Endodermal cell (in vitro differentiated cells): ENCODE measurements at regions not wholly inside any gene's neighbourhood (a gene's known extent, or its start where the extent isn't known, plus 50 kb on each side); places are given as distances from the start of the nearest gene placed in this dataset.

Experiments used
- DNase-seq: peaks from one replicate; pipeline ENCODE4 v3.0.0-alpha.2; 2017
- H3K27ac ChIP-seq: 2 replicates; pipeline ENCODE4 v1.5.1; 2013; ENCODE audit warnings: mild to moderate bottlenecking, low read depth, low read length, moderate library complexity
- H3K27me3 ChIP-seq: 2 replicates; pipeline ENCODE4 v1.6.1; 2013; ENCODE audit warnings: mild to moderate bottlenecking, low read length, moderate library complexity; ENCODE audit not compliant: insufficient read depth, control insufficient read depth, poor library complexity, severe bottlenecking
- H3K36me3 ChIP-seq: 2 replicates; pipeline ENCODE4 v1.7.0; 2013; ENCODE audit warnings: mild to moderate bottlenecking, low read length, moderate library complexity; ENCODE audit not compliant: control insufficient read depth, insufficient read depth
- H3K4me1 ChIP-seq: one replicate; pipeline ENCODE4 v1.7.0; 2013; ENCODE audit warnings: low read length; ENCODE audit not compliant: control insufficient read depth, insufficient read depth
- H3K4me3 ChIP-seq: 2 replicates; pipeline ENCODE4 v1.5.1; 2013; ENCODE audit warnings: mild to moderate bottlenecking, low read length, moderate library complexity
- H3K9ac ChIP-seq: 2 replicates; pipeline ENCODE4 v1.6.1; 2013; ENCODE audit warnings: mild to moderate bottlenecking, low read length, moderate library complexity; ENCODE audit not compliant: poor library complexity, severe bottlenecking; ENCODE audit errors: extremely low read depth
- H3K9me3 ChIP-seq: 2 replicates; pipeline ENCODE4 v1.6.1; 2013; ENCODE audit warnings: mild to moderate bottlenecking, low read length, moderate library complexity; ENCODE audit not compliant: control insufficient read depth
- H3K27ac Mint-ChIP-seq: 2 replicates; pipeline ENCODE4 v1.8.0; 2020; ENCODE audit warnings: mixed read lengths
- H3K27me3 Mint-ChIP-seq: 2 replicates; pipeline ENCODE4 v1.8.0; 2021; ENCODE audit warnings: mild to moderate bottlenecking, mixed read lengths; ENCODE audit not compliant: insufficient read depth
- H3K36me3 Mint-ChIP-seq: 2 replicates; pipeline ENCODE4 v1.8.0; 2020; ENCODE audit warnings: low read depth, mixed read lengths
- H3K4me1 Mint-ChIP-seq: 2 replicates; pipeline ENCODE4 v1.8.0; 2020; ENCODE audit warnings: mixed read lengths
- H3K4me3 Mint-ChIP-seq: 2 replicates; pipeline ENCODE4 v1.8.0; 2020; ENCODE audit warnings: mild to moderate bottlenecking, moderate library complexity, mixed read lengths
- H3K9me3 Mint-ChIP-seq: 2 replicates; pipeline ENCODE4 v1.8.0; 2020; ENCODE audit warnings: mild to moderate bottlenecking, mixed read lengths
- WGBS, 2 experiments: methylation state at CpG; one replicate each; pipeline versions ENCODE4 v1.1.5 to v1.1.7; 2013; ENCODE audit warnings: missing lambda C conversion rate in 2 of 2, mixed read lengths in 1 of 2; ENCODE audit not compliant: insufficient coverage in 1 of 2, insufficient read length in 1 of 2; 5-methylcytosine and 5-hydroxymethylcytosine counted together
- TF ChIP-seq, protein P1 (sequence below): fragments of 200-600 bp; sonication (generic); conservative IDR thresholded peaks from 2 replicates; pipeline ENCODE4 v1.5.0; 2021; ENCODE audit warnings: antibody characterized with exemption, mild to moderate bottlenecking

DNA sequence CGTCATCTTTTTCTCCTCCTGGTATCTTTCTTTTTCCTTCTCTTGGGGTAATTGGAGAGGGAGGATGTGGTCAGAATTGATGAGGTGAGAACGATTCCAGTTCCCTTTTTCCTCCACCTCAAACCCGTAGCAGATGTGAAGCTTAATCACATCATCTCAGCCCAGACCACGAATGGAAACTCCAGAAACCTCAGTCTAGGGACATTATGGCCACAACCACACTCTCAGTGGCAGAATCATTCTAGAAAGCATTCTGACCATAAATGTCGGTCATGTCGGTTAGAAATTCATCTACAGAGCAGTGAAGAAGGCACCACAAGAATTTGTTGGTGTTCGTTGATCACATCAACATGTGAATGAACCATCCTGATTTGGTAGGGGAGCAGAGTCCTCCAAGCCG is 78.7 kb downstream of the GATA3 start:
- H3K36me3 Mint-ChIP-seq = no peaks in the 10 kb centered on the region
- no peaks in the 10 kb centered on the region for H3K9me3 ChIP-seq
- H3K27me3 ChIP-seq = peaks cover 43% of the 10 kb centered on the region
- TF ChIP-seq, protein P1, sequence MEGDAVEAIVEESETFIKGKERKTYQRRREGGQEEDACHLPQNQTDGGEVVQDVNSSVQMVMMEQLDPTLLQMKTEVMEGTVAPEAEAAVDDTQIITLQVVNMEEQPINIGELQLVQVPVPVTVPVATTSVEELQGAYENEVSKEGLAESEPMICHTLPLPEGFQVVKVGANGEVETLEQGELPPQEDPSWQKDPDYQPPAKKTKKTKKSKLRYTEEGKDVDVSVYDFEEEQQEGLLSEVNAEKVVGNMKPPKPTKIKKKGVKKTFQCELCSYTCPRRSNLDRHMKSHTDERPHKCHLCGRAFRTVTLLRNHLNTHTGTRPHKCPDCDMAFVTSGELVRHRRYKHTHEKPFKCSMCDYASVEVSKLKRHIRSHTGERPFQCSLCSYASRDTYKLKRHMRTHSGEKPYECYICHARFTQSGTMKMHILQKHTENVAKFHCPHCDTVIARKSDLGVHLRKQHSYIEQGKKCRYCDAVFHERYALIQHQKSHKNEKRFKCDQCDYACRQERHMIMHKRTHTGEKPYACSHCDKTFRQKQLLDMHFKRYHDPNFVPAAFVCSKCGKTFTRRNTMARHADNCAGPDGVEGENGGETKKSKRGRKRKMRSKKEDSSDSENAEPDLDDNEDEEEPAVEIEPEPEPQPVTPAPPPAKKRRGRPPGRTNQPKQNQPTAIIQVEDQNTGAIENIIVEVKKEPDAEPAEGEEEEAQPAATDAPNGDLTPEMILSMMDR = no peak
- H3K4me1 ChIP-seq = peaks cover 3% of the 10 kb centered on the region
- H3K9ac ChIP-seq = no peak overlapping the region
- no peaks in the 10 kb centered on the region for H3K36me3 ChIP-seq
- H3K27me3 Mint-ChIP-seq = peaks cover 46% of the 10 kb centered on the region
- no peak overlapping the region for H3K4me3 ChIP-seq
- no peak overlapping the region for H3K27ac Mint-ChIP-seq
- DNase-seq = no peak
- no peak overlapping the region for H3K27ac ChIP-seq
- peaks cover 3% of the 10 kb centered on the region for H3K4me1 Mint-ChIP-seq
- no peak overlapping the region for H3K4me3 Mint-ChIP-seq
- 90 to 95% methylated on average over 5 to 7 of the region's 8 CpGs for WGBS, 2 experiments
- no peaks in the 10 kb centered on the region for H3K9me3 Mint-ChIP-seq

DNA sequence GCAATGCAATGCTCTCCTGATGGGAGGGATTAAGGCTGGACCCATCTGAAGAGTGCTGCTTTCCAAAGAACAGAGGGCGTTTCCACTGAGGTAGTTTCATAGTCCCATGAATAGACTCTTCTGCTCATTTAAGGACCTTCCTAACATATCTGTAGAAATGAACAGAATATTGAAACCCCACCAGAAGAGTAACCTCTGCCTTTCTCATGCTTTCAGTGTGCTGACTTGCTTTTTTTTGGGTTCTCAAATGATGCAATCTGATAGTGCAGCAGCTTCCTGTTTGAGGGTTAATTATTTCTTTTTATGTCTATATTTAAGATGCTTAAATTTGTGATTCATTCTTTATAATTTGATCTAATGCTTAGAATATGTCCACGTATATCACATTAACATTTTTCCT is 82.2 kb downstream of the GATA3 start:
- TF ChIP-seq, protein P1 = no peak
- peaks cover 3% of the 10 kb centered on the region for H3K4me1 Mint-ChIP-seq

DNA sequence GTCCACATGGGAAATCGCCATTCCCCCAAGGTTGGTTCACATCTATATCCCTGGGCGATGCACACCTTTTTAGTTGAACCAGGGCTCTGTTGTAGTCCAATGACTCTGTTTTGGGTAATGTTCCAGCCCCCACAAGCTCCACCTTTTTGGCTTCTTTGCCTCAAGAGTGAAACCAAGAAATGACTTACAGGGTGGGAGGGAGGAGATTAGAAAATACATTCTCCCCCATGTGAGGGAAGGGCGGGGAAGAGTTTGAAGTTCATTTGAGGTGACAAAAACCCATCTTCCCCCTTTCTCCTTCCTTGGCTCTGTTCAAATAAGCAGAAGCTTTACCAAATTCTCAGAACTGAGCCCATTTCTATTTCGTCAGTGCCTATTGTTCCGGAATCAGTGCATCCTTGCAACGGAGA is 82.8 kb downstream of the GATA3 start:
- Histone ChIP-seq H3K36me3 (no peaks in the 10 kb centered on the region), H3K4me1 (peaks cover 3% of the 10 kb centered on the region), H3K9ac (no peak overlapping the region), H3K4me3 (no peak overlapping the region), H3K9me3 (no peaks in the 10 kb centered on the region), H3K27me3 (peaks cover 13% of the 10 kb centered on the region), H3K27ac (no peak overlapping the region)
- Mint-ChIP-seq H3K36me3 (no peaks in the 10 kb centered on the region), H3K27me3 (peaks cover 18% of the 10 kb centered on the region), H3K9me3 (no peaks in the 10 kb centered on the region), H3K4me1 (peaks cover 3% of the 10 kb centered on the region), H3K27ac (no peak overlapping the region), H3K4me3 (no peak overlapping the region)
- TF ChIP-seq, protein P1 = no peak
- WGBS, 2 experiments = 90 to 96% methylated on average over 2 to 5 of the region's 6 CpGs
- DNase-seq = no peak

More for the DNA sequence above, 82.2 kb downstream of the GATA3 start:
- WGBS, 2 experiments = 84 to 100% methylated on average over 1 to 2 of the region's 2 CpGs
- no peak overlapping the region for H3K4me3 Mint-ChIP-seq
- no peak overlapping the region for H3K27ac ChIP-seq
- peaks cover 3% of the 10 kb centered on the region for H3K4me1 ChIP-seq
- no peak overlapping the region for H3K27ac Mint-ChIP-seq
- no peaks in the 10 kb centered on the region for H3K9me3 ChIP-seq
- peaks cover 22% of the 10 kb centered on the region for H3K27me3 Mint-ChIP-seq
- no peaks in the 10 kb centered on the region for H3K36me3 ChIP-seq
- no peak overlapping the region for H3K4me3 ChIP-seq
- no peak for DNase-seq
- peaks cover 14% of the 10 kb centered on the region for H3K27me3 ChIP-seq
- no peaks in the 10 kb centered on the region for H3K9me3 Mint-ChIP-seq
- no peak overlapping the region for H3K9ac ChIP-seq
- no peaks in the 10 kb centered on the region for H3K36me3 Mint-ChIP-seq
